K562 (cell line): ENCODE measurements at regions not wholly inside any gene's neighbourhood (a gene's known extent, or its start where the extent isn't known, plus 50 kb on each side); places are given as distances from the start of the nearest gene placed in this dataset.

ENCODE experiments used
- BCLAF1 ChIP-seq, 2 experiments: fragments of 450-650 bp in 1 of 2; IDR thresholded peaks; 2 replicates each; pipeline ENCODE4 v1.6.1; 2011 to 2017; ENCODE audit warnings: low read depth in 2 of 2, antibody characterized with exemption in 1 of 2, borderline replicate concordance in 1 of 2, low read length in 1 of 2, mild to moderate bottlenecking in 1 of 2, mixed read lengths in 1 of 2; ENCODE audit not compliant: control insufficient read depth in 1 of 2
- HINFP ChIP-seq: fragments of 450-650 bp; conservative IDR thresholded peaks from 2 replicates; pipeline ENCODE4 v1.6.1; 2016; ENCODE audit warnings: missing genetic modification characterization, low read depth, mild to moderate bottlenecking, control low read depth, missing compliant biosample characterization
- MEF2A ChIP-seq: IDR thresholded peaks from 2 replicates; pipeline ENCODE4 v1.6.1; 2011; ENCODE audit warnings: low read depth, mild to moderate bottlenecking, low read length, moderate library complexity; ENCODE audit not compliant: control insufficient read depth
- NFE2 ChIP-seq: IDR thresholded peaks from 2 replicates; pipeline ENCODE4 v1.6.1; 2014; ENCODE audit warnings: antibody characterized with exemption, low read depth
- NUFIP1 ChIP-seq: fragments of 450-650 bp; IDR thresholded peaks from 2 replicates; pipeline ENCODE4 v1.6.1; 2018; ENCODE audit not compliant: partially characterized antibody
- POLR2B ChIP-seq: fragments of 450-650 bp; IDR thresholded peaks from 2 replicates; pipeline ENCODE4 v1.6.1; 2018; ENCODE audit warnings: low read depth; ENCODE audit not compliant: partially characterized antibody
- SRSF3 ChIP-seq: fragments of 200-400 bp; formaldehyde crosslinking; IDR thresholded peaks from 2 replicates; pipeline ENCODE4 v1.6.1; 2016; ENCODE audit warnings: mild to moderate bottlenecking, low read length, moderate library complexity; ENCODE audit not compliant: insufficient read depth
- TRIM24 ChIP-seq, 2 experiments: fragments of 450-650 bp; IDR thresholded peaks; 2 replicates each; pipeline ENCODE4 v1.6.1; 2016

- TF ChIP-seq MEF2A, result peak; percentile 46; the same call in 1 of the 2 replicates
- 0 out of 2 replicates have a peak, but pooled peaks have one; percentile 6 for TF ChIP-seq NFE2
- no peak for TF ChIP-seq BCLAF1 (IDR thresholded peaks at IDR 0.05; ENCODE audit: borderline replicate concordance in 1 of 2, control insufficient read depth in 1 of 2, low read depth in 2 of 2, low read length in 1 of 2)
- TF ChIP-seq HINFP (tag), result no peak
- TF ChIP-seq POLR2B, result no peak
- peak in 1 of 2 experiments; percentile 45; a peak in 1 of 4 replicates for TF ChIP-seq TRIM24 (IDR thresholded peaks at IDR 0.05)
- no peak for TF ChIP-seq SRSF3
- no peak for TF ChIP-seq NUFIP1
These were observed 245.8 kb upstream of the SLC39A10 start (continued) for GRCh38 chr2:195411219-195411687.
